Anterior cingulate cortex (tissue), 58 donors: ENCODE measurements at regions not wholly inside any gene's neighbourhood (a gene's known extent, or its start where the extent isn't known, plus 50 kb on each side); places are given as distances from the start of the nearest gene placed in this dataset.

Experiments
- DNase-seq, 58 donors: peaks; one replicate each; lab custom pipeline; 2025; lab: John Stamatoyannopoulos, UW

GRCh38 chr2:204218040-204218439 lies 281.5 kb downstream of the ICOS start:
- DNase-seq, result no peak

- DNase-seq, result no peak
These were observed 282.6 kb downstream of the ICOS start for GRCh38 chr2:204219196-204219595.

- DNase-seq, result no peak
These were observed 284.3 kb downstream of the ICOS start for GRCh38 chr2:204220896-204221295.

- DNase-seq, result no peak
These were observed 286.5 kb downstream of the ICOS start for GRCh38 chr2:204223046-204223445.

GRCh38 chr2:204223544-204223943 lies 287.0 kb downstream of the ICOS start:
- DNase-seq, result no peak

GRCh38 chr2:204225671-204226073 lies 289.1 kb downstream of the ICOS start:
- DNase-seq, result no peak

- no peak for DNase-seq
These were observed 289.8 kb downstream of the ICOS start for GRCh38 chr2:204226305-204226880.

- DNase-seq, result no peak
These were observed 291.8 kb downstream of the ICOS start for GRCh38 chr2:204228169-204228886.

- DNase-seq, result no peak
These were observed 297.7 kb downstream of the ICOS start for GRCh38 chr2:204234248-204234647.

- DNase-seq, result no peak
These were observed 298.3 kb downstream of the ICOS start for GRCh38 chr2:204234879-204235278.

GRCh38 chr2:204237416-204237815 lies 300.9 kb downstream of the ICOS start:
- DNase-seq, result no peak

GRCh38 chr2:204239411-204240165 lies 303.0 kb downstream of the ICOS start:
- DNase-seq, result no peak

- DNase-seq, result no peak
These were observed 304.3 kb upstream of the PARD3B start for GRCh38 chr2:204240961-204241360.

GRCh38 chr2:204249437-204249836 lies 295.8 kb upstream of the PARD3B start:
- DNase-seq, result no peak

GRCh38 chr2:204250692-204251091 lies 294.6 kb upstream of the PARD3B start:
- no peak for DNase-seq

GRCh38 chr2:204251158-204251997 lies 293.9 kb upstream of the PARD3B start:
- DNase-seq, result no peak

GRCh38 chr2:204251998-204252376 lies 293.3 kb upstream of the PARD3B start:
- no peak for DNase-seq

GRCh38 chr2:204255071-204255470 lies 290.2 kb upstream of the PARD3B start:
- no peak for DNase-seq

GRCh38 chr2:204255526-204255925 lies 289.7 kb upstream of the PARD3B start:
- no peak for DNase-seq

- no peak for DNase-seq
These were observed 287.5 kb upstream of the PARD3B start for GRCh38 chr2:204257781-204258180.

- DNase-seq, result no peak
These were observed 286.4 kb upstream of the PARD3B start for GRCh38 chr2:204258890-204259289.
